K562 (cell line): ENCODE measurements at regions not wholly inside any gene's neighbourhood (a gene's known extent, or its start where the extent isn't known, plus 50 kb on each side); places are given as distances from the start of the nearest gene placed in this dataset.
A peak's percentile ranks its signal among the peaks of the same experiment; 100 is the strongest.

Source experiments
- ATAC-seq: fragments of 200-7000 bp; cut with Tn5 transposase; 3 replicates; pipeline ENCODE4 v1.9.1; 2020; ENCODE audit warnings: moderate library complexity
- BruUV-seq: library from RNA; stranded (reverse); fragments of 400-500 nt; replicated peaks from 2 replicates; lab custom pipeline; 2021; lab: Mats Ljungman, UMichigan
- CTCF ChIA-PET: fragments of 300-600 bp; formaldehyde crosslinking; extraction: SDS; loops from one replicate; lab custom pipeline; 2021; ENCODE audit warnings: low intra/inter-chr PET ratio; lab: Yijun Ruan, JAX
- POLR2A ChIA-PET: fragments of 300-600, 350-650 bp; sonication (Branson Sonifier 250); formaldehyde crosslinking; extraction: SDS; loops from one replicate; lab custom pipeline; 2021; ENCODE audit warnings: antibody characterized with exemption, inconsistent platforms; lab: Yijun Ruan, JAX
- DNase-seq, 4 experiments: peaks; one replicate each; pipeline versions ENCODE4 v3.0.0 to v3.0.0-alpha.2; 2011 to 2018; ENCODE audit warnings: low spot score in 3 of 4, mixed read lengths in 3 of 4; ENCODE audit errors: extremely low read depth in 1 of 4
- FAIRE-seq: peaks from 2 replicates; lab custom pipeline; 2011; peaks lifted over from hg19 to GRCh38; lab: Jason Lieb, UNC
- H2AFZ ChIP-seq: 2 replicates; pipeline ENCODE4 v1.6.0; 2011; ENCODE audit warnings: low read depth, low read length, control low read depth, inconsistent platforms
- H3K27ac ChIP-seq: fragments of 200-600 bp; 3 replicates; pipeline ENCODE4 v1.8.0; 2011; ENCODE audit warnings: low read depth, mild to moderate bottlenecking, control low read depth, inconsistent platforms, low read length, moderate library complexity, mixed read lengths; ENCODE audit errors: extremely low read depth
- H3K27me3 ChIP-seq, 2 experiments: fragments of 300-600 bp in 1 of 2; 2 replicates in 1 of 2; 3 replicates in 1 of 2; pipeline versions ENCODE4 v1.6.0 to v1.8.0; 2011; ENCODE audit warnings: inconsistent platforms in 2 of 2, low read length in 2 of 2, mild to moderate bottlenecking in 1 of 2, mixed read lengths in 1 of 2, moderate library complexity in 1 of 2; ENCODE audit not compliant: control insufficient read depth in 2 of 2, insufficient read depth in 2 of 2
- H3K36me3 ChIP-seq: fragments of 300-600 bp; 3 replicates; pipeline ENCODE4 v1.8.0; 2011; ENCODE audit warnings: mild to moderate bottlenecking, low read length, inconsistent platforms; ENCODE audit not compliant: control insufficient read depth, insufficient read depth
- H3K4me1 ChIP-seq, 2 experiments: fragments of 200-600 bp in 1 of 2; replicated peaks in 1 of 2; 2 replicates in 1 of 2; 3 replicates in 1 of 2; pipeline versions ENCODE4 v1.5.1 to v1.8.0; 2011; ENCODE audit warnings: inconsistent platforms in 2 of 2, low read length in 2 of 2, mild to moderate bottlenecking in 1 of 2, mixed read lengths in 1 of 2, moderate library complexity in 1 of 2; ENCODE audit not compliant: control insufficient read depth in 2 of 2, insufficient read depth in 2 of 2
- H3K4me2 ChIP-seq: 2 replicates; pipeline ENCODE4 v1.6.1; 2011; ENCODE audit warnings: low read length, control low read depth, inconsistent platforms, mixed read lengths; ENCODE audit not compliant: insufficient read depth
- H3K4me3 ChIP-seq: fragments of 200-600 bp; sonication (generic), shearing (Covaris generic); 2 replicates; pipeline ENCODE4 v1.5.1; 2016; ENCODE audit warnings: control low read depth, inconsistent platforms
- H3K79me2 ChIP-seq: fragments of 200-600 bp; 3 replicates; pipeline ENCODE4 v1.8.0; 2011; ENCODE audit warnings: low read length, inconsistent platforms; ENCODE audit not compliant: control insufficient read depth, insufficient read depth
- H3K9ac ChIP-seq, 2 experiments: 2 replicates each; pipeline versions ENCODE4 v1.6.0 to v1.6.1; 2011; ENCODE audit warnings: low read depth in 2 of 2, low read length in 2 of 2, control low read depth in 1 of 2, inconsistent platforms in 1 of 2, mild to moderate bottlenecking in 1 of 2, mixed read lengths in 1 of 2; ENCODE audit not compliant: insufficient read depth in 1 of 2
- H3K9me1 ChIP-seq: one replicate; pipeline ENCODE4 v1.6.0; 2011; ENCODE audit warnings: inconsistent platforms, mild to moderate bottlenecking, low read length, moderate library complexity; ENCODE audit not compliant: control insufficient read depth, insufficient read depth
- H3K9me3 ChIP-seq: replicated peaks from 2 replicates; pipeline ENCODE4 v1.5.1; 2011; ENCODE audit warnings: low read depth, low read length, inconsistent platforms; ENCODE audit not compliant: control insufficient read depth, insufficient read depth
- H4K20me1 ChIP-seq: replicated peaks from 2 replicates; pipeline ENCODE4 v1.6.1; 2011; ENCODE audit warnings: low read length, inconsistent platforms, mixed read lengths; ENCODE audit not compliant: control insufficient read depth, insufficient read depth
- ARHGAP35 ChIP-seq: fragments of 450-650 bp; IDR thresholded peaks from 2 replicates; pipeline ENCODE4 v1.6.1; 2018; ENCODE audit not compliant: partially characterized antibody
- EGR1 ChIP-seq: fragments of 450-650 bp; conservative IDR thresholded peaks from 2 replicates; pipeline ENCODE4 v1.6.1; 2017; ENCODE audit warnings: mild to moderate bottlenecking
- JUN ChIP-seq, 2 experiments: sonication (generic) in 1 of 2; formaldehyde crosslinking in 1 of 2; IDR thresholded peaks; 2 replicates each; pipeline versions ENCODE4 v1.6.1 to v1.8.0; 2012 to 2022; ENCODE audit warnings: borderline replicate concordance in 2 of 2, mild to moderate bottlenecking in 2 of 2, improper control_type of control experiment in 1 of 2, low read depth in 1 of 2, low read length in 1 of 2, missing genetic modification reagents in 1 of 2
- JUNB ChIP-seq: fragments of 450-650 bp; formaldehyde crosslinking; conservative IDR thresholded peaks from 2 replicates; pipeline ENCODE4 v1.4.0; 2020; ENCODE audit warnings: mild to moderate bottlenecking
- MAZ ChIP-seq, 2 experiments: fragments of 450-650 bp in 1 of 2; sonication (generic) in 1 of 2; formaldehyde crosslinking; IDR thresholded peaks in 1 of 2; conservative IDR thresholded peaks in 1 of 2; 2 replicates each; pipeline versions ENCODE4 v1.4.0 to v1.5.0; 2020; ENCODE audit warnings: mild to moderate bottlenecking in 1 of 2, missing genetic modification reagents in 1 of 2
- PHB ChIP-seq: fragments of 250-450 bp; sonication (Bioruptor Pico); IDR thresholded peaks from 2 replicates; pipeline ENCODE4 v1.5.0; 2021
- SFPQ ChIP-seq: fragments of 200-400 bp; formaldehyde crosslinking; IDR thresholded peaks from 2 replicates; pipeline ENCODE4 v1.6.1; 2017; ENCODE audit warnings: mild to moderate bottlenecking, low read depth, low read length, moderate library complexity
- SMARCA4 ChIP-seq: fragments of 450-650 bp; IDR thresholded peaks from 2 replicates; pipeline ENCODE4 v1.6.1; 2016
- ZC3H4 ChIP-seq: sonication (generic); formaldehyde crosslinking; IDR thresholded peaks from 2 replicates; pipeline ENCODE4 v1.9.0; 2021; ENCODE audit warnings: missing genetic modification reagents, borderline replicate concordance
- ZNF507 ChIP-seq: conservative IDR thresholded peaks from 2 replicates; pipeline ENCODE4 v1.6.1; 2017; ENCODE audit warnings: missing genetic modification characterization, missing compliant biosample characterization
- WGBS: fragments of 100-300 bp; shearing (Covaris generic); methylation state at CpG from one replicate; pipeline ENCODE4 v1.1.6; 2016; ENCODE audit warnings: low coverage, mixed read lengths; ENCODE audit not compliant: insufficient coverage; ENCODE audit errors: missing lambda C conversion rate; 5-methylcytosine and 5-hydroxymethylcytosine counted together
- in situ Hi-C: fragments of 300-500 bp; cut with MboI; formaldehyde crosslinking; loops from 4 replicates; pipeline ENCODE4 v1.15.0; 2018; ENCODE audit warnings: inconsistent platforms, mixed read lengths
- intact Hi-C: fragments of 100-400 bp; cut with micrococcal nuclease; formaldehyde crosslinking; loops from 2 replicates; pipeline ENCODE4 v1.14.2; 2022
- TF ChIP-seq, protein P1 (sequence below): fragments of 450-650 bp; IDR thresholded peaks from 2 replicates; pipeline ENCODE4 v1.6.1; 2016; ENCODE audit warnings: mild to moderate bottlenecking
- TF ChIP-seq, protein P2 (sequence below): fragments of 150-350 bp; conservative IDR thresholded peaks from 2 replicates; pipeline ENCODE4 v1.6.1; 2014; ENCODE audit warnings: low read length

- Histone ChIP-seq H3K9ac (no peak overlapping the region), H3K27me3 (no peaks in the 10 kb centered on the region), H2AFZ (peak overlapping the region; percentile 35; the same call in 1 of the 2 replicates), H3K4me1 (peaks cover 0 to 3% of the 10 kb centered on the region in 2 experiments; a peak in 2 of 5 replicates), H4K20me1 (no peaks in the 10 kb centered on the region), H3K79me2 (no peaks in the 10 kb centered on the region), H3K27ac (no peak overlapping the region), H3K9me3 (no peaks in the 10 kb centered on the region), H3K4me2 (no peak overlapping the region), H3K9me1 (no peaks in the 10 kb centered on the region), H3K36me3 (no peaks in the 10 kb centered on the region), H3K4me3 (no peak overlapping the region)
- no peak for FAIRE-seq
- ATAC-seq = no peak
- CTCF ChIA-PET = no interaction called here
- in situ Hi-C loops (no loop called here), intact Hi-C loops (no loop called here)
- no TSS peak for BruUV-seq
- no peak for DNase-seq
- POLR2A ChIA-PET = no interaction called here
- WGBS = 15% methylated on average over 1 of the region's 1 CpG
- no peak for TF ChIP-seq ZNF507 (tag)
- no peak for TF ChIP-seq PHB
- TF ChIP-seq MAZ (CRISPR knock-in tag; conservative IDR thresholded peaks at IDR 0.05 in 1 of 2, IDR thresholded peaks at IDR 0.05 in 1 of 2) = no peak
- TF ChIP-seq SFPQ = no peak
- TF ChIP-seq, protein P1, sequence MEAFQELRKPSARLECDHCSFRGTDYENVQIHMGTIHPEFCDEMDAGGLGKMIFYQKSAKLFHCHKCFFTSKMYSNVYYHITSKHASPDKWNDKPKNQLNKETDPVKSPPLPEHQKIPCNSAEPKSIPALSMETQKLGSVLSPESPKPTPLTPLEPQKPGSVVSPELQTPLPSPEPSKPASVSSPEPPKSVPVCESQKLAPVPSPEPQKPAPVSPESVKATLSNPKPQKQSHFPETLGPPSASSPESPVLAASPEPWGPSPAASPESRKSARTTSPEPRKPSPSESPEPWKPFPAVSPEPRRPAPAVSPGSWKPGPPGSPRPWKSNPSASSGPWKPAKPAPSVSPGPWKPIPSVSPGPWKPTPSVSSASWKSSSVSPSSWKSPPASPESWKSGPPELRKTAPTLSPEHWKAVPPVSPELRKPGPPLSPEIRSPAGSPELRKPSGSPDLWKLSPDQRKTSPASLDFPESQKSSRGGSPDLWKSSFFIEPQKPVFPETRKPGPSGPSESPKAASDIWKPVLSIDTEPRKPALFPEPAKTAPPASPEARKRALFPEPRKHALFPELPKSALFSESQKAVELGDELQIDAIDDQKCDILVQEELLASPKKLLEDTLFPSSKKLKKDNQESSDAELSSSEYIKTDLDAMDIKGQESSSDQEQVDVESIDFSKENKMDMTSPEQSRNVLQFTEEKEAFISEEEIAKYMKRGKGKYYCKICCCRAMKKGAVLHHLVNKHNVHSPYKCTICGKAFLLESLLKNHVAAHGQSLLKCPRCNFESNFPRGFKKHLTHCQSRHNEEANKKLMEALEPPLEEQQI = no peak
- TF ChIP-seq ZC3H4 (CRISPR knock-in tag) = no peak
- no peak for TF ChIP-seq SMARCA4
- no peak for TF ChIP-seq ARHGAP35
- TF ChIP-seq EGR1 = no peak
- TF ChIP-seq JUN (IDR thresholded peaks at IDR 0.05; ENCODE audit: borderline replicate concordance, low read depth, low read length) = no peak
- no peak for TF ChIP-seq JUN (CRISPR knock-in tag; IDR thresholded peaks at IDR 0.05; ENCODE audit: borderline replicate concordance)
- no peak for TF ChIP-seq JUNB
- TF ChIP-seq, protein P2, sequence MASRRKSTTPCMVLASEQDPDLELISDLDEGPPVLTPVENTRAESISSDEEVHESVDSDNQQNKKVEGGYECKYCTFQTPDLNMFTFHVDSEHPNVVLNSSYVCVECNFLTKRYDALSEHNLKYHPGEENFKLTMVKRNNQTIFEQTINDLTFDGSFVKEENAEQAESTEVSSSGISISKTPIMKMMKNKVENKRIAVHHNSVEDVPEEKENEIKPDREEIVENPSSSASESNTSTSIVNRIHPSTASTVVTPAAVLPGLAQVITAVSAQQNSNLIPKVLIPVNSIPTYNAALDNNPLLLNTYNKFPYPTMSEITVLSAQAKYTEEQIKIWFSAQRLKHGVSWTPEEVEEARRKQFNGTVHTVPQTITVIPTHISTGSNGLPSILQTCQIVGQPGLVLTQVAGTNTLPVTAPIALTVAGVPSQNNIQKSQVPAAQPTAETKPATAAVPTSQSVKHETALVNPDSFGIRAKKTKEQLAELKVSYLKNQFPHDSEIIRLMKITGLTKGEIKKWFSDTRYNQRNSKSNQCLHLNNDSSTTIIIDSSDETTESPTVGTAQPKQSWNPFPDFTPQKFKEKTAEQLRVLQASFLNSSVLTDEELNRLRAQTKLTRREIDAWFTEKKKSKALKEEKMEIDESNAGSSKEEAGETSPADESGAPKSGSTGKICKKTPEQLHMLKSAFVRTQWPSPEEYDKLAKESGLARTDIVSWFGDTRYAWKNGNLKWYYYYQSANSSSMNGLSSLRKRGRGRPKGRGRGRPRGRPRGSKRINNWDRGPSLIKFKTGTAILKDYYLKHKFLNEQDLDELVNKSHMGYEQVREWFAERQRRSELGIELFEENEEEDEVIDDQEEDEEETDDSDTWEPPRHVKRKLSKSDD = no peak
Observed at GRCh38 chr11:13576995-13577394, 81.2 kb upstream of the PTH start.
